Naive thymus-derived CD4-positive, alpha-beta T cell (primary cell): ENCODE measurements at regions not wholly inside any gene's neighbourhood (a gene's known extent, or its start where the extent isn't known, plus 50 kb on each side); places are given as distances from the start of the nearest gene placed in this dataset.
A peak's percentile ranks its signal among the peaks of the same experiment; 100 is the strongest.

Experiments used
- ATAC-seq: fragments of 150-1000 bp; cut with Tn5 transposase; 2 replicates; pipeline ENCODE4 v1.10.0; 2021; ENCODE audit warnings: mild to moderate bottlenecking, moderate library complexity
- CTCF ChIA-PET: fragments of 350-600 bp; sonication (Branson Sonifier 250); formaldehyde crosslinking; loops from one replicate; lab custom pipeline; 2021; ENCODE audit warnings: antibody characterized with exemption; lab: Charles Lee
- POLR2A ChIA-PET: fragments of 350-600 bp; sonication (Branson Sonifier 250); formaldehyde crosslinking; loops from one replicate; lab custom pipeline; 2021; ENCODE audit warnings: antibody characterized with exemption, inconsistent platforms; lab: Charles Lee
- DNase-seq, 9 donors: peaks; one replicate each; pipeline versions ENCODE4 v3.0.0 to v3.0.0-alpha.2; 2020 to 2022; ENCODE audit warnings: mixed read lengths in 1 of 9
- H3K27ac ChIP-seq: one replicate; pipeline ENCODE4 v1.7.0; 2013; ENCODE audit warnings: mild to moderate bottlenecking, low read depth, low read length, moderate library complexity
- H3K27me3 ChIP-seq, 2 donors: one replicate each; pipeline ENCODE4 v1.7.0; 2013; ENCODE audit warnings: low read length in 2 of 2, mild to moderate bottlenecking in 2 of 2, moderate library complexity in 2 of 2; ENCODE audit not compliant: control insufficient read depth in 2 of 2, insufficient read depth in 2 of 2
- H3K36me3 ChIP-seq, 3 experiments: 1 replicate in 2 of 3; 2 replicates in 1 of 3; pipeline ENCODE4 v1.7.0; 2013; ENCODE audit warnings: low read length in 3 of 3, mild to moderate bottlenecking in 3 of 3, moderate library complexity in 1 of 3; ENCODE audit not compliant: insufficient read depth in 3 of 3, control insufficient read depth in 2 of 3
- H3K4me1 ChIP-seq, 2 donors: one replicate each; pipeline ENCODE4 v1.7.0; 2013; ENCODE audit warnings: low read length in 2 of 2, mild to moderate bottlenecking in 2 of 2, moderate library complexity in 1 of 2; ENCODE audit not compliant: control insufficient read depth in 2 of 2, insufficient read depth in 2 of 2
- H3K4me3 ChIP-seq: 2 replicates; pipeline ENCODE4 v1.7.0; 2013; ENCODE audit warnings: mild to moderate bottlenecking, low read length
- H3K9me3 ChIP-seq, 3 experiments: 1 replicate in 2 of 3; 2 replicates in 1 of 3; pipeline ENCODE4 v1.7.0; 2013; ENCODE audit warnings: low read length in 3 of 3; ENCODE audit not compliant: control insufficient read depth in 2 of 3
- H3K27ac Mint-ChIP-seq, 9 donors: one replicate each; pipeline ENCODE4 v1.8.0; 2020 to 2022; ENCODE audit warnings: mixed read lengths in 9 of 9, mild to moderate bottlenecking in 8 of 9, moderate library complexity in 5 of 9, inconsistent platforms in 2 of 9
- H3K27me3 Mint-ChIP-seq, 5 donors: one replicate each; pipeline ENCODE4 v1.8.0; 2021 to 2022; ENCODE audit warnings: mixed read lengths in 5 of 5, mild to moderate bottlenecking in 1 of 5
- H3K36me3 Mint-ChIP-seq, 5 donors: one replicate each; pipeline ENCODE4 v1.8.0; 2020 to 2022; ENCODE audit warnings: mixed read lengths in 5 of 5, mild to moderate bottlenecking in 3 of 5, inconsistent platforms in 1 of 5
- H3K4me1 Mint-ChIP-seq, 7 donors: one replicate each; pipeline ENCODE4 v1.8.0; 2020 to 2022; ENCODE audit warnings: mixed read lengths in 7 of 7, mild to moderate bottlenecking in 3 of 7, inconsistent platforms in 1 of 7
- H3K4me3 Mint-ChIP-seq, 10 donors: one replicate each; pipeline ENCODE4 v1.8.0; 2020 to 2022; ENCODE audit warnings: mild to moderate bottlenecking in 10 of 10, mixed read lengths in 10 of 10, moderate library complexity in 6 of 10, inconsistent platforms in 2 of 10
- H3K9me3 Mint-ChIP-seq, 11 donors: one replicate each; pipeline ENCODE4 v1.8.0; 2020 to 2022; ENCODE audit warnings: mixed read lengths in 11 of 11, mild to moderate bottlenecking in 4 of 11, inconsistent platforms in 1 of 11, moderate library complexity in 1 of 11
- intact Hi-C, 2 donors: fragments of 100-400 bp; cut with micrococcal nuclease; formaldehyde crosslinking; loops; one replicate each; pipeline ENCODE4 v1.15.1; 2023

GRCh38 chr6:149127212-149127611 lies 190.3 kb upstream of the TAB2 start:
- no peak for DNase-seq
- H3K36me3 ChIP-seq: no peaks in the 10 kb centered on the region
- H3K4me3 ChIP-seq: no peak overlapping the region
- ChIA-PET POLR2A (interaction anchor here (0.6 to 4.8 kb wide), 4 partner anchors 12 to 190 kb away, joined by 3 to 30 read pairs (median 3); no protein-coding TSS in a partner anchor), CTCF (interaction anchor here (0.6 kb wide), 1 partner anchor 321 kb away, joined by 3 read pairs; no protein-coding TSS in a partner anchor)
- H3K4me1 ChIP-seq: peaks cover 21 to 40% of the 10 kb centered on the region in 2 donors
- H3K9me3 ChIP-seq: no peaks in the 10 kb centered on the region
- Mint-ChIP-seq H3K36me3 (peaks cover 0 to 72% (median 8%) of the 10 kb centered on the region in 5 donors), H3K9me3 (peaks cover 0 to 25% (median 4%) of the 10 kb centered on the region in 11 donors), H3K4me3 (peak overlapping the region in 3 of 10 donors; percentile 13 to 44 (median 23)), H3K4me1 (peaks cover 34 to 92% (median 84%) of the 10 kb centered on the region in 7 donors), H3K27me3 (no peaks in the 10 kb centered on the region), H3K27ac (peak overlapping the region in 7 of 9 donors; percentile 52 to 99 (median 92))
- H3K27ac ChIP-seq: peak overlapping the region; percentile 45
- no peak for ATAC-seq
- no peaks in the 10 kb centered on the region for H3K27me3 ChIP-seq
- intact Hi-C loops: no loop called here

- Mint-ChIP-seq H3K4me3 (peak overlapping the region; percentile 15 to 66 (median 41)), H3K27ac (peak overlapping the region; percentile 76 to 99 (median 91)), H3K4me1 (peaks cover 40 to 92% (median 87%) of the 10 kb centered on the region in 7 donors), H3K36me3 (peaks cover 0 to 73% (median 7%) of the 10 kb centered on the region in 5 donors), H3K9me3 (peaks cover 0 to 31% (median 4%) of the 10 kb centered on the region in 11 donors), H3K27me3 (no peaks in the 10 kb centered on the region)
- intact Hi-C loops: loop anchor here (1.0 to 2.0 kb wide), 5 partner anchors 12 to 46 kb away; no protein-coding TSS in a partner anchor
- ATAC-seq (peak; percentile 74), DNase-seq (peak in 7 of 9 donors; percentile 6 to 57 (median 35))
- Histone ChIP-seq H3K36me3 (no peaks in the 10 kb centered on the region), H3K4me3 (no peak overlapping the region), H3K9me3 (no peaks in the 10 kb centered on the region), H3K27me3 (no peaks in the 10 kb centered on the region), H3K4me1 (peaks cover 28 to 47% of the 10 kb centered on the region in 2 donors), H3K27ac (peak overlapping the region; percentile 45)
- POLR2A ChIA-PET: interaction anchor here (0.6 to 4.8 kb wide), 5 partner anchors 9 to 133 kb away, joined by 3 to 30 read pairs (median 3); no protein-coding TSS in a partner anchor
- CTCF ChIA-PET: interaction anchor here (0.6 to 1.1 kb wide), 3 partner anchors 33 to 254 kb away, joined by 3 to 4 read pairs (median 4); no protein-coding TSS in a partner anchor
These were observed 188.9 kb upstream of the TAB2 start for GRCh38 chr6:149128489-149129145.

- Mint-ChIP-seq H3K4me3 (peak overlapping the region in 6 of 10 donors; percentile 2 to 66 (median 30)), H3K4me1 (peaks cover 40 to 83% (median 79%) of the 10 kb centered on the region in 7 donors), H3K27ac (peak overlapping the region; percentile 76 to 99 (median 91)), H3K27me3 (no peaks in the 10 kb centered on the region), H3K9me3 (peaks cover 0 to 24% (median 2%) of the 10 kb centered on the region in 11 donors), H3K36me3 (peaks cover 0 to 65% (median 0%) of the 10 kb centered on the region in 5 donors)
- no peaks in the 10 kb centered on the region for H3K36me3 ChIP-seq
- ATAC-seq (peak; percentile 62), DNase-seq (no peak)
- no peak overlapping the region for H3K4me3 ChIP-seq
- intact Hi-C loops: loop anchor here (2.0 kb wide), 4 partner anchors 17 to 47 kb away; no protein-coding TSS in a partner anchor
- peaks cover 28 to 47% of the 10 kb centered on the region in 2 donors for H3K4me1 ChIP-seq
- no peaks in the 10 kb centered on the region for H3K27me3 ChIP-seq
- peak overlapping the region; percentile 45 for H3K27ac ChIP-seq
- CTCF ChIA-PET: interaction anchor here (0.9 to 1.4 kb wide), 2 partner anchors 45 to 49 kb away, joined by 3 read pairs; no protein-coding TSS in a partner anchor
- no peaks in the 10 kb centered on the region for H3K9me3 ChIP-seq
- POLR2A ChIA-PET: interaction anchor here (1.1 to 4.8 kb wide), 3 partner anchors 10 to 132 kb away, joined by 3 to 30 read pairs (median 3); no protein-coding TSS in a partner anchor
These were observed 188.0 kb upstream of the TAB2 start for GRCh38 chr6:149129371-149130077.

- Histone ChIP-seq H3K36me3 (no peaks in the 10 kb centered on the region), H3K27ac (no peak overlapping the region), H3K4me1 (peaks cover 28 to 47% of the 10 kb centered on the region in 2 donors), H3K4me3 (no peak overlapping the region), H3K9me3 (no peaks in the 10 kb centered on the region), H3K27me3 (no peaks in the 10 kb centered on the region)
- ChIA-PET CTCF (interaction anchor here (0.9 to 2.0 kb wide), 3 partner anchors 10 to 302 kb away, joined by 3 to 7 read pairs (median 3); no protein-coding TSS in a partner anchor), POLR2A (interaction anchor here (1.1 to 4.8 kb wide), 2 partner anchors 9 to 13 kb away, joined by 3 to 30 read pairs; no protein-coding TSS in a partner anchor)
- H3K9me3 Mint-ChIP-seq: peaks cover 0 to 22% (median 0%) of the 10 kb centered on the region in 11 donors
- intact Hi-C loops: no loop called here
- H3K4me3 Mint-ChIP-seq: no peak overlapping the region
- peak overlapping the region; percentile 37 to 99 (median 90) for H3K27ac Mint-ChIP-seq
- ATAC-seq: no peak
- H3K36me3 Mint-ChIP-seq: peaks cover 0 to 61% (median 0%) of the 10 kb centered on the region in 5 donors
- no peak for DNase-seq
- H3K4me1 Mint-ChIP-seq: peaks cover 40 to 80% (median 78%) of the 10 kb centered on the region in 7 donors
- H3K27me3 Mint-ChIP-seq: no peaks in the 10 kb centered on the region
These were observed 187.4 kb upstream of the TAB2 start for GRCh38 chr6:149130090-149130489.

- Histone ChIP-seq H3K4me1 (peaks cover 28 to 47% of the 10 kb centered on the region in 2 donors), H3K9me3 (no peaks in the 10 kb centered on the region), H3K27me3 (no peaks in the 10 kb centered on the region), H3K36me3 (no peaks in the 10 kb centered on the region), H3K4me3 (no peak overlapping the region), H3K27ac (no peak overlapping the region)
- POLR2A ChIA-PET: interaction anchor here (1.9 to 4.8 kb wide), 2 partner anchors 9 to 187 kb away, joined by 7 to 30 read pairs; partner anchors contain the start of gene TAB2
- ATAC-seq (no peak), DNase-seq (no peak)
- H3K4me3 Mint-ChIP-seq: no peak overlapping the region
- H3K36me3 Mint-ChIP-seq: peaks cover 0 to 57% (median 0%) of the 10 kb centered on the region in 5 donors
- peak overlapping the region in 7 of 9 donors; percentile 37 to 99 (median 91) for H3K27ac Mint-ChIP-seq
- peaks cover 0 to 17% (median 0%) of the 10 kb centered on the region in 11 donors for H3K9me3 Mint-ChIP-seq
- no peaks in the 10 kb centered on the region for H3K27me3 Mint-ChIP-seq
- intact Hi-C loops: no loop called here
- peaks cover 40 to 75% (median 73%) of the 10 kb centered on the region in 7 donors for H3K4me1 Mint-ChIP-seq
- CTCF ChIA-PET: interaction anchor here (0.9 to 2.0 kb wide), 3 partner anchors 10 to 302 kb away, joined by 3 to 7 read pairs (median 3); no protein-coding TSS in a partner anchor
These were observed 187.0 kb upstream of the TAB2 start for GRCh38 chr6:149130508-149130907.
